ENCODE measurements at regions not wholly inside any gene's neighbourhood (a gene's known extent, or its start where the extent isn't known, plus 50 kb on each side); places are given as distances from the start of the nearest gene placed in this dataset.

GRCh38 chr1:218754477-218754876 is 409.3 kb downstream of the TGFB2 start:
- TF ChIP-seq CTCF (IDR thresholded peaks at IDR 0.05; ENCODE audit: low read depth, low read length), result no peak
- H3K4me3 ChIP-seq (replicated peaks in 1 of 2; ENCODE audit: low read depth in 2 of 2, low read length in 2 of 2), result no peak overlapping the region
- no peak for DNase-seq (ENCODE audit: low read depth in 2 of 2)

- no peak for DNase-seq (ENCODE audit: low read depth in 2 of 2)
- TF ChIP-seq CTCF (IDR thresholded peaks at IDR 0.05; ENCODE audit: low read depth, low read length), result no peak
Observed at GRCh38 chr1:218755128-218755527, 410.0 kb downstream of the TGFB2 start.

GRCh38 chr1:218759795-218760194 is 413.9 kb upstream of the LYPLAL1 start:
- TF ChIP-seq CTCF (IDR thresholded peaks at IDR 0.05; ENCODE audit: low read depth, low read length), result no peak
- no peak for DNase-seq (ENCODE audit: low read depth in 2 of 2)

More at GRCh38 chr1:218755128-218755527, 410.0 kb downstream of the TGFB2 start:
- no peak overlapping the region for H3K4me3 ChIP-seq (replicated peaks in 1 of 2; ENCODE audit: low read depth in 2 of 2, low read length in 2 of 2)

GRCh38 chr1:218760601-218761570 is 412.8 kb upstream of the LYPLAL1 start:
- DNase-seq (ENCODE audit: low read depth in 2 of 2), result peak; percentile 32 to 36
- no peak overlapping the region for H3K4me3 ChIP-seq (replicated peaks in 1 of 2; ENCODE audit: low read depth in 2 of 2, low read length in 2 of 2)
- no peak for TF ChIP-seq CTCF (IDR thresholded peaks at IDR 0.05; ENCODE audit: low read depth, low read length)

More at GRCh38 chr1:218759795-218760194, 413.9 kb upstream of the LYPLAL1 start:
- no peak overlapping the region for H3K4me3 ChIP-seq (replicated peaks in 1 of 2; ENCODE audit: low read depth in 2 of 2, low read length in 2 of 2)

- no peak for TF ChIP-seq CTCF (IDR thresholded peaks at IDR 0.05; ENCODE audit: low read depth, low read length)
- no peak overlapping the region for H3K4me3 ChIP-seq (replicated peaks in 1 of 2; ENCODE audit: low read depth in 2 of 2, low read length in 2 of 2)
- DNase-seq (ENCODE audit: low read depth in 2 of 2), result no peak
Observed at GRCh38 chr1:218763538-218763937, 410.1 kb upstream of the LYPLAL1 start.

- TF ChIP-seq CTCF (IDR thresholded peaks at IDR 0.05; ENCODE audit: low read depth, low read length), result no peak
- peak in 1 of 2 donors; percentile 33 for DNase-seq (ENCODE audit: low read depth in 2 of 2)
- H3K4me3 ChIP-seq (replicated peaks in 1 of 2; ENCODE audit: low read depth in 2 of 2, low read length in 2 of 2), result no peak overlapping the region
Observed at GRCh38 chr1:218765753-218766152, 407.9 kb upstream of the LYPLAL1 start.
